ENCODE measurements at regions not wholly inside any gene's neighbourhood (a gene's known extent, or its start where the extent isn't known, plus 50 kb on each side); places are given as distances from the start of the nearest gene placed in this dataset.

DNA sequence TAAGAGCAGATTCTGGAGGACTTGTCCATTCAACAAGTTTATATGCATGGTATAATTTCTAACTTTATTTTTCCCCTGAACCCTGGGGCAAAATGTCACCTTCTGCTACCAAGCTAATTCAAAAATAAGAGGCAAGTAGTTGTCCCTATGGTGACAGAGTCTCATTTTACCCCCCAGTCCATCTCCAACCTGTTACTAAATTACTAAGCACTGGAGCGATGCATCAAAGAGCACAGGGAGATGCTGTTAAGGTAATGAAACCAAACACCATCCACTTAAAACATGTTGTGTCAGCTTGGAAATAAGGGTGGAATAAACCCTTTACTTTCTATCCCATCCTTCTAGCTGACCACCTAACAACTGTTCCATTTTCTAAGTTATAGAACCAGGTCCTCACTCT lies 417.4 kb upstream of the ATP11B start:
- TF ChIP-seq POLR2A (IDR thresholded peaks at IDR 0.05; ENCODE audit: low read length) (no peak), GATA1 (IDR thresholded peaks at IDR 0.05; ENCODE audit: low read depth, low read length) (no peak)
- no peak for DNase-seq

DNA sequence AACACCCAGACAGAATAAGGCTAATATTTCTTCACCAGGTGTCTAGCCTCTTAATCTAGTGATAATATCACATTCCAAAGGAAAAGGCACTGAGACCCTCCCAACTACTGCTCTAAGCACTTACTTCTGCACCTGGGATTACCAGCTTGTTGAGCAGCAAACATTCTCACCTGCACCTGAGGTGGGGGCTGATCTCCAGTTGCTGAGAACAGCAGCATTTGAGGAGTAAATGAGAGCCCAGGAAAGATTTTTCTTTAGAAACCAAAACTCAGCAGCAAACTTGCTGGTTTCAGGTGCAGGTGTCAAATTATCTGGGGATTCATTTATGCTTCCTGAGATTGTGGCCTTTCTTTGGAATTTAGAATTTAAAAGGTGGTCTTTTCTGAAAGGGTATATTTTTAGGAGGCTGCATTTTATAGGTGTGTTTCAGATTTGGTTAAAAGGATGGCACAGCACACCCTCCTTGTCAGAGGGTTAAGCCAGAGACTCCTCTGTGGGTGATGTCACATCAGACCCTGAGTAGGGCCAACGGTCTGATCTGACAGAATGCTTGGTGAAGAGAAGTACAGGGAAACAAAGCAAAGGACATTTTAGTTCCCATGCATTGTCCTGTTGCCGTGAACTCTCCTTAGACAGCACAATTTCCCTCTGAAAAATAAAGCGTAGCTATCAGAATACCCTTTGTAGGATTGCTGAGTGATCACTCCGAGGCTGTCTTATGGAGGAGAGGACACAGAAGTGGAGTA lies 411.0 kb upstream of the ATP11B start:
- no peak for TF ChIP-seq GATA1 (IDR thresholded peaks at IDR 0.05; ENCODE audit: low read depth, low read length)
- TF ChIP-seq POLR2A (IDR thresholded peaks at IDR 0.05; ENCODE audit: low read length): no peak
- DNase-seq: no peak

DNA sequence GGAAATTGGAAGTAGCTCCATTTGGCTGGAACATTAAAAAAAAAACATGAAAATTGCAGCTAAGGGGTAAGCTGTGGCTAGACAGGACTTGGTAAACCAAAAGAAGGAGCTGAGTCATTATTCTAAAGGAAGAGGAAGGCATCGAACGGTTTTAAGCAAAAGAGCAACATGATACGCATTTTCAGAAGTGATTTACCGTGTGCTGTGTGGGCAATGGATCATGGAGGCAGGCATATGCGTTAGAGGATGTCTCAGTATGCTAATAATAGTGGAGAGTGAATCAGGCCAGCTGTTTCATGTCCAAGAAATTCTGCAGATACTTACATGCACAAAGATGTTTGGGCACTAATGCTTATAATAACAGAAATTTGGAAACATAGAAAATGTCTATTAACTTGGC lies 409.1 kb upstream of the ATP11B start:
- no peak for DNase-seq
- TF ChIP-seq POLR2A (IDR thresholded peaks at IDR 0.05; ENCODE audit: low read length): no peak
- TF ChIP-seq GATA1 (IDR thresholded peaks at IDR 0.05; ENCODE audit: low read depth, low read length): no peak

DNA sequence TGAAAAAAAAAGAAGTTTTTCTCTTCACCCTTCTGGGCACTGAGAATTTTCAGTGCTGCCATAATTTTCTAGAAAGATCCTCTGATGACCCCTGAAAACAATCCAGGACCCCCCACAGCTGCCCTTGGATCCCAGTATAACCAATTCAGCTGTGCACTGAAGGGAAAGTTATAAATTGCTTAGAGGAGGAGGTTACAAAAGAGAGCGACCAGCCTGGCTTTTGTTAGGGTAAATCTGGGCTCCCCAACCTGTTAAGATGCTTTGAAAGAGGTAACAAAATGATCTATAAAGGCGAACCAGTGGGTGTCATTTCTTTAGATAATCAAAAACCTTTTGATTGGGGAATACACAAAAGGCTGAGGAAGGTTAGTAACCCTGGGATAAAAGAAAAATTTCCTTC lies 407.9 kb upstream of the ATP11B start:
- DNase-seq: no peak
- no peak for TF ChIP-seq GATA1 (IDR thresholded peaks at IDR 0.05; ENCODE audit: low read depth, low read length)
- TF ChIP-seq POLR2A (IDR thresholded peaks at IDR 0.05; ENCODE audit: low read length): no peak

DNA sequence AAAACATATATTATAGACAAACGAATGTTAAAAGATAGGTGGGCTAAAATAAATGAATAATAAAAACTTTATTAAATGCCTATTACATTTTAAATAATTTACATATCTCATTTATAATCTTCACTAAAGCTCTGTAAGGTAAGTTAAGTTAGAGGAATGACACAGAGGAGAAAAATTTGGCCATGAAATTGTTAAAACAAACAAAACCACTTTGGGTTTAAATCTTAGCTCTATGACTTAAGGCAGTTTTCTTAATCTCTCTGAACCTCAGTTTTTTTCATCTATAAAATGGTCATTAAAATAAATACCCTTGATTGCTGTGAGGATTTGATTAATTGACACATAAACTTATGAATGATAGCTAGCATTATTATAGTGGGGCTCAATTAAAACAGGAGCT lies 404.8 kb upstream of the ATP11B start:
- no peak for DNase-seq
- TF ChIP-seq GATA1 (IDR thresholded peaks at IDR 0.05; ENCODE audit: low read depth, low read length) (no peak), POLR2A (IDR thresholded peaks at IDR 0.05; ENCODE audit: low read length) (no peak)

DNA sequence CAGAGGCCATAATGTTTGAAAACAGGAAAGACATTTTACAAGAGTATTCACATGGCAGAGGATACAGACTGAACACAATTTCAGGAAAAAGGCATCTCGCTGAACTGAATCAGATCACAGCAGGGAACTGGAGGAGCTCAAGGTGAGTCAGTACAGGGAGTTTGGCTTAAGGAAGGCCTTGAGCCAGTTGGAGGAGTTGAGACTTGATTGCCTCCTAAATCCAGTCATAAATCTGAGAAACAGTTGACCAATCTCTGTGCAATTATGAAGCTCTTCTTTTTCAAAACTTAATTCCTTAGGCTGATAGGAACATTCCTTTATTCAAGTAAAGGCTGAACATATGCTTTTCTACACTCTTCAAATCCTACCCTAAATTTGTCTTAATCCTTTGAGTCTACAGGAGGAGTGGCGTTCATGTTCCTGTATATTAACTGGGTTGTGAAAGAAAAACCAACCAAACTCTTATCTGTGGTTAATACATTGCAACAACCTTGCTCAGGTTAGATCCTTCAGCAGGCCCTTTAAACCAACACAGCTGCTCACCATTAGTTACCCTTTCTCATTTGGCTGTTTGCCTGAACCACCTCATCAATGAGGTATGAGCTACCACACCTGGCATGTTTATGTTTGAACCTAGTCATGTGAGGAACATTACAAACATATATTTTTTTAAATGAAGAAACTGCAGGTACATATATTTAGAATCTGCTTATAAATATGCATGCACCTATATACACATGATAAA lies 404.1 kb upstream of the ATP11B start:
- no peak for TF ChIP-seq POLR2A (IDR thresholded peaks at IDR 0.05; ENCODE audit: low read length)

DNA sequence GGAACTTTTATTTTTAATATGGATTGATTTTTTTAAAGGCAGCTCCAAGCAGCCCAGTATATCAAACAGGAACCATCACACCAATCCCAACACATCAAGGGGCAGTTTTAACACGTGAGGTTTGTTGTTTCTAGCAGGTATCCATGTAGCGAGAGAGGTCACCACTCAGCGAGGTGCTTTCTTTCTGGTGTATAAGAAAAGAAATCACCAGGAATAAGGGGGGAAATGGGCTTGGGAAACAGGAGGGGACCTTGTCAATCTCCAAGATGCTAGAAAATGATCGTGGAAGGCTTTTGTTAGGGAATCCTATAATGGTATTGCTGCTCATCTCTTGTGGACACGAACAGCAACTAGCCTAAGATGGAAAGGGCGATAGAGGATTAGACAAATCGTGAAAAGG lies 402.9 kb upstream of the ATP11B start:
- no peak for DNase-seq
- no peak for TF ChIP-seq GATA1 (IDR thresholded peaks at IDR 0.05; ENCODE audit: low read depth, low read length)
- no peak for TF ChIP-seq POLR2A (IDR thresholded peaks at IDR 0.05; ENCODE audit: low read length)

More for the DNA sequence above, 404.1 kb upstream of the ATP11B start:
- DNase-seq: no peak

DNA sequence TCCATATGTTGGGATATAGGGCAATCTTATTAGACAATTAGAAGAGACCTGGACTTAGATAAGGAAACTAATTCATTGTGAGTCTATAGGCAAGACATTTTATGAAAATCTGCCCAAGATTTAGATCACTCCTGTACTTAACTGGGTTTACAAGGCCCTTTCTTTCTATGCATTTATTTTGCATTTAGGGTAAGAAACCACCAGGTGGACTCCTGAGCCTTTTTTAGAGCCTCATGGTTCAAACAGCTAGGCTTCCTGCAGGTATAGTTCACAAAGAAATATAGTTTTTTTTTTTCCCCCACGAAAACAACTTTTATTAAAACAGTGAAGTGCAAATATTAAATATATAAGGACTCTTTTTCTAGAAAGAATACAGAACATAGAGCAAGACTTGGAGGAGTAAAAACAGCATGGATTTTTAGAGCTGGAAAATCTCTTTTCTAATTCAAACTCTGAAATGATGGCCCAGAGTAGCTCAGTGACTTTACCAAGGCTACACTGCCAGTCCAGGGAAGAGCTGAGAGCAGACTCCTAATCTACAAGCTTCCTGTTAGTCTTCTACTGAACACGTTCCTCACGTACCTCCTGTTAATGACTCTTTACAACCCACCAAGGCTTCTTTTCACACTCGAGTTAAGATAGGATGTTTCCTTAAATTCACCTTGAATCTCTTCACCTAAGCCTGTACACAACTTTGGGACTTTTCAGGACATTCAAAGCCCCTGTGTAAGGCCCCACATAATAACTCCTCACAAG lies 400.9 kb upstream of the ATP11B start:
- no peak for TF ChIP-seq GATA1 (IDR thresholded peaks at IDR 0.05; ENCODE audit: low read depth, low read length)
- TF ChIP-seq POLR2A (IDR thresholded peaks at IDR 0.05; ENCODE audit: low read length): no peak
- DNase-seq: no peak

DNA sequence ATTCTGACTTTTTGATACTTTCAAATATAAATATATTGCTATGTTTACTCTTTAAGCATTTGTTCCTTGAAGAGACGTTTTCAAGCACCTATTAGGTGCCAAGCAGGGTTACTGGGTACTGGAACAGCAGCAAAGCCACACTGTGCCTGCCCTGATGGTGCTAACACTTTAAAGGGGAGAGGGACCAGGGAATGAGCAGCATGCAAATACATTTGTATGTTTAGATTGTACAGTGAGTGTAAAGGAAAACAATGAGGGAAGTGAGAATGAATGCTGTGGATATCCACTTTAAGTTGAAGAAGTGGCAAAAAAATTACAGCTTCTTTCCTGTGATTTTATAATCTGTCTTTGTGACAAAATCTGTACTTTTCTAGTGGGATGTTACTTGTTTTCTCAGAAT lies 400.2 kb upstream of the ATP11B start:
- no peak for DNase-seq

DNA sequence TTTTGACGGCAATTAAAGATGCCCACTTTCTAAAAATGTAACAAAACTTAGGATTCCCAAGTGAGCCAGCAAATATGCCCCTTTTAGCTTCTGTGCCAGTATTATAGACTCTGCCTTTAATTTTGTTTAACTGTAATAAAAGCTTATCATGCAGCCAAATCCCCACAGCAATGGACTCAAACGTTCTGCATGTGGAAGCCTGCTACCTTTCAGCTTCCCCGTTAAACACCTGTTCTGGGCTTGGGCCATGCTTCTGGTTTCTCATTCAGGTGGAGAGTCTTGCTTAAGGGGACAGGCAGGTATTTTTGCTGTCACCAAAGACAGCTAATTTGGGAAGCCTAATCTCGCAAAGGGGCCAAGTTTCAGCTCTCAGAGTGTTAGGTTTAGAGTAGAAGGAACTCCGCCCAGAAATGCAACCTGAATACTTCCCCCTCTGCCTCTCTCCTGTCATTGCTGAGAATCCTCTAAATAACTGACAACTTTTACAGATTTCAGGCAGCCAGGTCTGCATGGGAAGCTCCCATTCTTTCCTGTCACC lies 399.4 kb upstream of the ATP11B start:
- TF ChIP-seq GATA1 (IDR thresholded peaks at IDR 0.05; ENCODE audit: low read depth, low read length): no peak
- TF ChIP-seq POLR2A (IDR thresholded peaks at IDR 0.05; ENCODE audit: low read length): no peak
- DNase-seq: no peak

More for the DNA sequence above, 400.2 kb upstream of the ATP11B start:
- TF ChIP-seq GATA1 (IDR thresholded peaks at IDR 0.05; ENCODE audit: low read depth, low read length): no peak

DNA sequence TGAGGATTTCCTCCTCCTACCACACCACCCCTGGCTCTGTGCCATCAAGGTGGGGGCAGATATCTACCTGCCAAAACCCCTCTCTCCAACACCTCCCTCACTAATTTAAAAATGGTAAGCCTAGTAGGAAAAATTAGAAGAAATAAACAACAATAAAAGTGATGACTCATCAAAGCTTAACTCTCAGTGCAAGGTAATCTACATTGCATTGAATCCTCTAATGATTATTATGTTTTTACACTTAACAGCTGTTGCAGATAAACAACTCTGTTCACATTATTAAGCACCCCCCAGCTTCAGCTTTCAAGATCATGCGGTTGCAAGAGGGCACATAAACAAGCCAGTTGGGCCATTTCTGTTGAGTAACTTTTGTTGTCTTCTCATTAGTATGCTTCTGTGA lies 396.1 kb upstream of the ATP11B start:
- DNase-seq: no peak
- TF ChIP-seq GATA1 (IDR thresholded peaks at IDR 0.05; ENCODE audit: low read depth, low read length) (no peak), POLR2A (IDR thresholded peaks at IDR 0.05; ENCODE audit: low read length) (no peak)

DNA sequence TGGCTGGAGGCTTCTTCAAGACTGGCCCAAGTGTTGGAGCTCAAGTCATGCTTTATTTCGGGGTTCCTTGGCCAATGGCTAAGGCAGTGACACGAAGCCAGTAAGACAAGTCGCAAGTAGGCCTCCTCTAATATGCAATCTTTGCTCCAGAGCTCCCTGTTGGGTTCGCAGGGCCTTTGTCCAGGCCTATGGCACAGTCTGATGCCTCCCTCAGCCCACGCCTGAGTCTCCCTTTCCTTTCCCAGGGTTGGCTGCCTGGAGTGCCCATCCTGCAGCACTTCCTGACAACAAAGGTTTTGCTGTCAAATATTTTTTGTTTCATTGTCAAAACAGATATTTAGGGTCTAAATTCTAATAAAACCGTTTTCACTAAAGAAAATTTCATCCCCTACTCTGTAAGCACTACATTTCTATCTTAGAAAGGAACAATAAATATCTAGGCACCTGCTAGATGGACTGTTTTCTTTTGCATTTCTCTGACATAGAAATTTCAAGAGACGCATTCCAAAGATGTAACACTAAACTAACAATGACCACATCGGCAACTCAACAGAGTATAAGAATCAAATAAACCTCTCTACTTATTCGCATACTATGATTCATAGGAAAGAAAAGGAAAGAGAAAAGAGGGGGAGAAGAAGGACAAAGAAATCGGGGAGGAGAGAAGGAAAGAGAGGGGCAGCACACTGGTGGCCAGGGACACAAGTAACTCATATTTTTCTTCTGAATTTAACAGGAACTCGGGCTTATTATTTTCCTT lies 393.1 kb upstream of the ATP11B start:
- DNase-seq: no peak
- TF ChIP-seq GATA1 (IDR thresholded peaks at IDR 0.05; ENCODE audit: low read depth, low read length): no peak
- no peak for TF ChIP-seq POLR2A (IDR thresholded peaks at IDR 0.05; ENCODE audit: low read length)

DNA sequence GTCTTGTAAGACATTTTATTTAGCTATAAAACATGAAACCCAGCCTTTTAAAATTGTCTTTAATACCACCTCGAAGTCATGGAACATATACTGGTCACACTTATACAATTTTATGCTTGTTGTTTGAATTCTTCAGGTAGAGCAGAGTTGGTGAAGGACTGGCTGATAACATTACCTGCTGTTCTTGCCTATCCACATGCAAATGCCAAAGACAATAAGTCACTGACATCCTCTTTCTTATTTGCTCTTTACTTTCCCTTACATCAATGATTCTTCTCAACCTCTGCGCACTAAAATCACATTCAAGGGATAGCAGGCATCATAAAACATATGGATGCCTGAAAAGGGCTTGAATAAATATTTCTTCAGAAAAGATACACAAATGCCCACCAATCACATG lies 392.5 kb upstream of the ATP11B start:
- TF ChIP-seq GATA1 (IDR thresholded peaks at IDR 0.05; ENCODE audit: low read depth, low read length) (no peak), POLR2A (IDR thresholded peaks at IDR 0.05; ENCODE audit: low read length) (no peak)
- DNase-seq: no peak
